ENCODE measurements at regions not wholly inside any gene's neighbourhood (a gene's known extent, or its start where the extent isn't known, plus 50 kb on each side); places are given as distances from the start of the nearest gene placed in this dataset.

GRCh38 chr14:54172114-54172513, 215.5 kb upstream of the BMP4 start:
- H3K27ac ChIP-seq (ENCODE audit: low read depth in 2 of 2, low read length in 1 of 2): no peak overlapping the region
- peaks cover 7 to 11% of the 10 kb centered on the region in 2 experiments; a peak in 2 of 4 replicates for H3K4me1 ChIP-seq (ENCODE audit: control insufficient read depth in 1 of 2, insufficient read depth in 2 of 2, low read depth in 1 of 2, low read length in 1 of 2)
- TF ChIP-seq JUND (IDR thresholded peaks at IDR 0.05): no peak
- ChIA-PET POLR2A (no interaction called here), CTCF (interaction anchor here (2.0 to 5.2 kb wide), 2 partner anchors 176 to 632 kb away, joined by 6 to 20 read pairs; no protein-coding TSS in a partner anchor)
- H3K9ac ChIP-seq: no peak overlapping the region
- H3K36me3 ChIP-seq (replicated peaks in 1 of 2; ENCODE audit: control insufficient read depth in 1 of 2, insufficient read depth in 2 of 2, low read length in 1 of 2): no peaks in the 10 kb centered on the region
- no peaks in the 10 kb centered on the region for H3K9me3 ChIP-seq
- no peak overlapping the region for H2AFZ ChIP-seq (ENCODE audit: low read depth)
- no peaks in the 10 kb centered on the region for H3K9me2 ChIP-seq
- no peak overlapping the region for H3K4me3 ChIP-seq (ENCODE audit: low read depth in 2 of 2, low read length in 1 of 2)
- H3F3A ChIP-seq (replicated peaks; ENCODE audit: insufficient read depth): no peaks in the 10 kb centered on the region
- no peak overlapping the region for H3K4me2 ChIP-seq
- H3K27me3 ChIP-seq (ENCODE audit: insufficient read depth): no peaks in the 10 kb centered on the region
- H4K20me1 ChIP-seq (ENCODE audit: insufficient read depth): no peaks in the 10 kb centered on the region
- DNase-seq: no peak
- WGBS (ENCODE audit: low lambda C conversion rate): 82% methylated on average over 3 of the region's 3 CpGs
- H3K79me2 ChIP-seq (ENCODE audit: insufficient read depth): no peaks in the 10 kb centered on the region

- no peaks in the 10 kb centered on the region for H4K20me1 ChIP-seq (ENCODE audit: insufficient read depth)
- TF ChIP-seq SMC3 (IDR thresholded peaks at IDR 0.05; ENCODE audit: low read depth, low read length): no peak
- POLR2A ChIA-PET: no interaction called here
- H3K9me2 ChIP-seq: no peaks in the 10 kb centered on the region
- H3K4me3 ChIP-seq (ENCODE audit: low read depth in 2 of 2, low read length in 1 of 2): no peak overlapping the region
- WGBS (ENCODE audit: low lambda C conversion rate): 83% methylated on average over 3 of the region's 3 CpGs
- no peaks in the 10 kb centered on the region for H3K27me3 ChIP-seq (ENCODE audit: insufficient read depth)
- H2AFZ ChIP-seq (ENCODE audit: low read depth): no peak overlapping the region
- H3K4me1 ChIP-seq (ENCODE audit: control insufficient read depth in 1 of 2, insufficient read depth in 2 of 2, low read depth in 1 of 2, low read length in 1 of 2): peaks cover 7 to 11% of the 10 kb centered on the region in 2 experiments; a peak in 2 of 4 replicates
- no peaks in the 10 kb centered on the region for H3K9me3 ChIP-seq
- DNase-seq: no peak
- CTCF ChIA-PET: interaction anchor here (5.2 to 5.3 kb wide), 2 partner anchors 10 to 175 kb away, joined by 20 to 88 read pairs; no protein-coding TSS in a partner anchor
- H3K9ac ChIP-seq: no peak overlapping the region
- no peaks in the 10 kb centered on the region for H3K36me3 ChIP-seq (replicated peaks in 1 of 2; ENCODE audit: control insufficient read depth in 1 of 2, insufficient read depth in 2 of 2, low read length in 1 of 2)
- no peak overlapping the region for H3K27ac ChIP-seq (ENCODE audit: low read depth in 2 of 2, low read length in 1 of 2)
- no peaks in the 10 kb centered on the region for H3F3A ChIP-seq (replicated peaks; ENCODE audit: insufficient read depth)
- no peaks in the 10 kb centered on the region for H3K79me2 ChIP-seq (ENCODE audit: insufficient read depth)
- H3K4me2 ChIP-seq: no peak overlapping the region
These were observed 215.9 kb upstream of the BMP4 start for GRCh38 chr14:54172562-54172961.

- no peaks in the 10 kb centered on the region for H3K27me3 ChIP-seq (ENCODE audit: insufficient read depth)
- no peak overlapping the region for H3K27ac ChIP-seq (ENCODE audit: low read depth in 2 of 2, low read length in 1 of 2)
- DNase-seq: no peak
- H3F3A ChIP-seq (replicated peaks; ENCODE audit: insufficient read depth): no peaks in the 10 kb centered on the region
- WGBS (ENCODE audit: low lambda C conversion rate): 60% methylated on average over 2 of the region's 2 CpGs
- H3K79me2 ChIP-seq (ENCODE audit: insufficient read depth): no peaks in the 10 kb centered on the region
- H3K4me1 ChIP-seq (ENCODE audit: control insufficient read depth in 1 of 2, insufficient read depth in 2 of 2, low read depth in 1 of 2, low read length in 1 of 2): peaks cover 7 to 16% of the 10 kb centered on the region in 2 experiments; a peak in 2 of 4 replicates
- TF ChIP-seq EP300 (IDR thresholded peaks at IDR 0.05; ENCODE audit: borderline replicate concordance in 1 of 2, low read depth in 1 of 2, low read length in 1 of 2): no peak
- no peak for TF ChIP-seq ZBTB33 (IDR thresholded peaks at IDR 0.05; ENCODE audit: borderline replicate concordance, low read depth)
- no peak for TF ChIP-seq RXRA (IDR thresholded peaks at IDR 0.05; ENCODE audit: borderline replicate concordance, low read depth)
- TF ChIP-seq FOXM1 (IDR thresholded peaks at IDR 0.05; ENCODE audit: low read depth): no peak
- no peak for TF ChIP-seq FOSL2 (IDR thresholded peaks at IDR 0.05; ENCODE audit: borderline replicate concordance, low read depth)
- no peak for TF ChIP-seq RCOR1 (IDR thresholded peaks at IDR 0.05; ENCODE audit: low read length)
- no peak overlapping the region for H3K4me2 ChIP-seq
- no peak overlapping the region for H3K4me3 ChIP-seq (ENCODE audit: low read depth in 2 of 2, low read length in 1 of 2)
- H3K36me3 ChIP-seq (replicated peaks in 1 of 2; ENCODE audit: control insufficient read depth in 1 of 2, insufficient read depth in 2 of 2, low read length in 1 of 2): no peaks in the 10 kb centered on the region
- no peaks in the 10 kb centered on the region for H3K9me2 ChIP-seq
- ChIA-PET CTCF (interaction anchor here (0.7 to 5.3 kb wide), 3 partner anchors 9 to 174 kb away, joined by 3 to 88 read pairs (median 20); no protein-coding TSS in a partner anchor), POLR2A (no interaction called here)
- H3K9me3 ChIP-seq: no peaks in the 10 kb centered on the region
- H4K20me1 ChIP-seq (ENCODE audit: insufficient read depth): no peaks in the 10 kb centered on the region
- no peak overlapping the region for H3K9ac ChIP-seq
- H2AFZ ChIP-seq (ENCODE audit: low read depth): no peak overlapping the region
These were observed 217.2 kb upstream of the BMP4 start for GRCh38 chr14:54173802-54174201.

Data from SK-N-SH (cell line).